HG03159 (cell line): ENCODE measurements at regions not wholly inside any gene's neighbourhood (a gene's known extent, or its start where the extent isn't known, plus 50 kb on each side); places are given as distances from the start of the nearest gene placed in this dataset.
"Not testable (repeated sequence)": the region's sequence is repeated elsewhere in the genome, so short reads cannot be mapped to it uniquely, and the experiment has no call there.

Experiments
- ATAC-seq: cut with Tn5 transposase; IDR thresholded peaks from one replicate; pipeline ENCODE4 v1.9.1; 2021; ENCODE audit warnings: mild to moderate bottlenecking, moderate library complexity; ENCODE audit not compliant: unreplicated experiment

- ATAC-seq = peak; percentile 93
Measured at GRCh38 chr3:134106580-134106979, 76.9 kb upstream of the SLCO2A1 start.

- no peak for ATAC-seq
Measured at GRCh38 chr3:134105876-134106556, 76.3 kb upstream of the SLCO2A1 start.

GRCh38 chr3:134104031-134104430 lies 74.3 kb upstream of the SLCO2A1 start:
- no peak for ATAC-seq

GRCh38 chr3:134103470-134103869 lies 73.7 kb upstream of the SLCO2A1 start:
- ATAC-seq = no peak

- ATAC-seq = no peak
Measured at GRCh38 chr3:134102976-134103375, 73.3 kb upstream of the SLCO2A1 start.

GRCh38 chr3:134096214-134096613 lies 66.5 kb upstream of the SLCO2A1 start:
- ATAC-seq = not testable (repeated sequence)

- ATAC-seq = no peak
Measured at GRCh38 chr3:134095005-134095404, 65.3 kb upstream of the SLCO2A1 start.

- no peak for ATAC-seq
Measured at GRCh38 chr3:134094491-134094890, 64.8 kb upstream of the SLCO2A1 start.

- no peak for ATAC-seq
Measured at GRCh38 chr3:134093956-134094355, 64.2 kb upstream of the SLCO2A1 start.

- ATAC-seq = no peak
Measured at GRCh38 chr3:134092208-134092701, 62.5 kb upstream of the SLCO2A1 start.

GRCh38 chr3:134090031-134090430 lies 60.3 kb upstream of the SLCO2A1 start:
- no peak for ATAC-seq

GRCh38 chr3:134087060-134087974 lies 57.6 kb upstream of the SLCO2A1 start:
- ATAC-seq = no peak

- no peak for ATAC-seq
Measured at GRCh38 chr3:134086616-134087015, 56.9 kb upstream of the SLCO2A1 start.

GRCh38 chr3:134085034-134085775 lies 55.5 kb upstream of the SLCO2A1 start:
- ATAC-seq = no peak

- ATAC-seq = no peak
Measured at GRCh38 chr3:134084242-134084950, 54.7 kb upstream of the SLCO2A1 start.

GRCh38 chr3:134083626-134084241 lies 54.0 kb upstream of the SLCO2A1 start:
- ATAC-seq = no peak

- no peak for ATAC-seq
Measured at GRCh38 chr3:134083008-134083407, 53.3 kb upstream of the SLCO2A1 start.

- no peak for ATAC-seq
Measured at GRCh38 chr3:134082582-134082981, 52.9 kb upstream of the SLCO2A1 start.

- no peak for ATAC-seq
Measured at GRCh38 chr3:134081211-134081610, 51.5 kb upstream of the SLCO2A1 start.

- no peak for ATAC-seq
Measured at GRCh38 chr3:134080761-134081160, 51.0 kb upstream of the SLCO2A1 start.
